ENCODE measurements at regions not wholly inside any gene's neighbourhood (a gene's known extent, or its start where the extent isn't known, plus 50 kb on each side); places are given as distances from the start of the nearest gene placed in this dataset.

- TF ChIP-seq ZNF462 (CRISPR knock-in tag; IDR thresholded peaks at IDR 0.05) (no peak), EZH2phosphoT487 (IDR thresholded peaks at IDR 0.05; ENCODE audit: unreplicated experiment) (no peak), ZNF331 (CRISPR knock-in tag; IDR thresholded peaks at IDR 0.05; ENCODE audit: low read depth) (no peak), ZNF114 (CRISPR knock-in tag; IDR thresholded peaks at IDR 0.05) (no peak)
Measured at GRCh38 chr11:109981031-109981636, 112.1 kb upstream of the ZC3H12C start (continued).

DNA sequence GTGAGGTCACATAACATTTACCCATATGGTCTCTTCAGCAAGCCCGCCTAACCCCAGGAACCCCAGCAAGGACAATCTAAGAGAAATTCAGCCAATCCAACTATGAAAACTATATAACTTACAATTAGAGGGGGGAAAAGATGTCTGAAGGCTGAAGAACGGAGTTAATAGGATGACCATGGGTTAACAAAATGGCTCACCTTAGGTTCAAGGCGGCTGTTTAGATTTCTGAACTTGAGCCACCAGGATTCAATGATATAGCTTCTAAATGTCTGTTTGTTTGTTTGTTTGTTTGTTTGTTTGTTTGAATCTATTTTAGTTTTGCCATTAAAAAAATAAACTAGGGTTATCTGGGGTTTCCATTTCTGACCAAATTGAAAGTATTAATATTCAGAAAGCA is 109.8 kb upstream of the ZC3H12C start:
- H3K27ac Mint-ChIP-seq, result no peak overlapping the region
- ATAC-seq (no peak), DNase-seq (ENCODE audit: low spot score) (no peak)
- no peaks in the 10 kb centered on the region for H3K27me3 Mint-ChIP-seq (ENCODE audit: insufficient read depth, low read depth, poor library complexity)
- H3K4me3 Mint-ChIP-seq, result no peak overlapping the region
- Histone ChIP-seq H3K36me3 (ENCODE audit: insufficient read depth) (no peaks in the 10 kb centered on the region), H2AFZ (no peak overlapping the region), H3K9me2 (ENCODE audit: insufficient read depth) (peaks cover 3% of the 10 kb centered on the region; the same call in 1 of the 2 replicates), H3K27ac (ENCODE audit: low read depth) (no peak overlapping the region), H3K4me3 (no peak overlapping the region), H3K4me1 (ENCODE audit: insufficient read depth) (no peaks in the 10 kb centered on the region), H3K27me3 (ENCODE audit: insufficient read depth) (no peaks in the 10 kb centered on the region), H3F3A (replicated peaks; ENCODE audit: low read depth) (no peaks in the 10 kb centered on the region), H3K79me2 (replicated peaks; ENCODE audit: insufficient read depth) (no peaks in the 10 kb centered on the region), H3K4me2 (no peak overlapping the region), H4K20me1 (replicated peaks; ENCODE audit: insufficient read depth) (no peaks in the 10 kb centered on the region)
- no peaks in the 10 kb centered on the region for H3K36me3 Mint-ChIP-seq (ENCODE audit: low read depth)
- H3K4me1 Mint-ChIP-seq, result no peaks in the 10 kb centered on the region
- H3K9me3 Mint-ChIP-seq, result no peaks in the 10 kb centered on the region
- no peak for TF ChIP-seq NANOG (IDR thresholded peaks at IDR 0.05; ENCODE audit: borderline replicate concordance)
- no peak for TF ChIP-seq CTCF (conservative IDR thresholded peaks at IDR 0.05; ENCODE audit: low read depth in 2 of 2)
- no peak for TF ChIP-seq ZNF114 (CRISPR knock-in tag; IDR thresholded peaks at IDR 0.05)
- no peak for TF ChIP-seq STAT1 (IDR thresholded peaks at IDR 0.05; ENCODE audit: unreplicated experiment)
- no peak for TF ChIP-seq EZH2 (IDR thresholded peaks at IDR 0.05; ENCODE audit: low read depth, unreplicated experiment)
- no peak for TF ChIP-seq ZNF331 (CRISPR knock-in tag; IDR thresholded peaks at IDR 0.05; ENCODE audit: low read depth)
- TF ChIP-seq POLR2AphosphoS5 (IDR thresholded peaks at IDR 0.05; ENCODE audit: low read depth), result no peak
- TF ChIP-seq EZH2phosphoT487 (IDR thresholded peaks at IDR 0.05; ENCODE audit: unreplicated experiment), result no peak
- no peak for TF ChIP-seq JUNB (IDR thresholded peaks at IDR 0.05; ENCODE audit: unreplicated experiment)
- TF ChIP-seq, protein P1, sequence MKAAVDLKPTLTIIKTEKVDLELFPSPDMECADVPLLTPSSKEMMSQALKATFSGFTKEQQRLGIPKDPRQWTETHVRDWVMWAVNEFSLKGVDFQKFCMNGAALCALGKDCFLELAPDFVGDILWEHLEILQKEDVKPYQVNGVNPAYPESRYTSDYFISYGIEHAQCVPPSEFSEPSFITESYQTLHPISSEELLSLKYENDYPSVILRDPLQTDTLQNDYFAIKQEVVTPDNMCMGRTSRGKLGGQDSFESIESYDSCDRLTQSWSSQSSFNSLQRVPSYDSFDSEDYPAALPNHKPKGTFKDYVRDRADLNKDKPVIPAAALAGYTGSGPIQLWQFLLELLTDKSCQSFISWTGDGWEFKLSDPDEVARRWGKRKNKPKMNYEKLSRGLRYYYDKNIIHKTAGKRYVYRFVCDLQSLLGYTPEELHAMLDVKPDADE (IDR thresholded peaks at IDR 0.05), result no peak
- no peak for TF ChIP-seq CREB1 (CRISPR knock-in tag; IDR thresholded peaks at IDR 0.05; ENCODE audit: low read depth)
